OCI-LY3 (cell line): ENCODE measurements at regions not wholly inside any gene's neighbourhood (a gene's known extent, or its start where the extent isn't known, plus 50 kb on each side); places are given as distances from the start of the nearest gene placed in this dataset.

Experiments
- CTCF ChIP-seq: fragments of 200-600, 300-600 bp; sonication (generic); IDR thresholded peaks from 2 replicates; pipeline ENCODE4 v1.5.1; 2014; ENCODE audit warnings: antibody characterized with exemption, low read length, low read depth
- EZH2phosphoT487 ChIP-seq: fragments of 200-600 bp; shearing (Covaris generic); IDR thresholded peaks from 2 replicates; pipeline ENCODE4 v1.6.1; 2018; ENCODE audit warnings: antibody characterized with exemption, mixed run types, low read depth

- TF ChIP-seq CTCF (no peak), EZH2phosphoT487 (no peak)
Measured at GRCh38 chr6:85255661-85256060, 194.2 kb upstream of the NT5E start.
